ENCODE measurements at regions not wholly inside any gene's neighbourhood (a gene's known extent, or its start where the extent isn't known, plus 50 kb on each side); places are given as distances from the start of the nearest gene placed in this dataset.

DNA sequence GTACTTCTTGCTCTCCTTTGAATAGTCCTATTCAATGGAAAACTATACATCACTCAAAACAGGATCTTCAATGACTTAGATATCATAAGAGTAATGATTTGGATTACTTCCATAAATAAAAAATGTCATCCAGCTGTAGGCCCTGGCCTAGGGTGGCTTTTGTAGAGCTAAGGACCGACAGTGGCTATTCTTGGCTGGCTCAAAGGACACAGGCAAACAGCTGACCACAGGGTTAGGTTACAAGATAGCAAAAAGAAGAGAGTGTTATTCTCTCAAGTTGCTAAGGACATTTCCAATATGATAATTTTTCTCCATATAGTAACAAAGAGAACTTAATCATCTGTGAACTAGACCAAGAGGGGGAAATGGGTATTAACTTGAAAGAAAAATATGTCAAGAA, 495.1 kb downstream of the PLPP3 start:
- TF ChIP-seq, protein P1, sequence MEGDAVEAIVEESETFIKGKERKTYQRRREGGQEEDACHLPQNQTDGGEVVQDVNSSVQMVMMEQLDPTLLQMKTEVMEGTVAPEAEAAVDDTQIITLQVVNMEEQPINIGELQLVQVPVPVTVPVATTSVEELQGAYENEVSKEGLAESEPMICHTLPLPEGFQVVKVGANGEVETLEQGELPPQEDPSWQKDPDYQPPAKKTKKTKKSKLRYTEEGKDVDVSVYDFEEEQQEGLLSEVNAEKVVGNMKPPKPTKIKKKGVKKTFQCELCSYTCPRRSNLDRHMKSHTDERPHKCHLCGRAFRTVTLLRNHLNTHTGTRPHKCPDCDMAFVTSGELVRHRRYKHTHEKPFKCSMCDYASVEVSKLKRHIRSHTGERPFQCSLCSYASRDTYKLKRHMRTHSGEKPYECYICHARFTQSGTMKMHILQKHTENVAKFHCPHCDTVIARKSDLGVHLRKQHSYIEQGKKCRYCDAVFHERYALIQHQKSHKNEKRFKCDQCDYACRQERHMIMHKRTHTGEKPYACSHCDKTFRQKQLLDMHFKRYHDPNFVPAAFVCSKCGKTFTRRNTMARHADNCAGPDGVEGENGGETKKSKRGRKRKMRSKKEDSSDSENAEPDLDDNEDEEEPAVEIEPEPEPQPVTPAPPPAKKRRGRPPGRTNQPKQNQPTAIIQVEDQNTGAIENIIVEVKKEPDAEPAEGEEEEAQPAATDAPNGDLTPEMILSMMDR (IDR thresholded peaks at IDR 0.05 in 8 of 11, conservative IDR thresholded peaks at IDR 0.05 in 3 of 11), result no peak
- TF ChIP-seq POLR2AphosphoS5 (IDR thresholded peaks at IDR 0.05), result no peak
- no peak for TF ChIP-seq POLR2A (IDR thresholded peaks at IDR 0.05)
